ENCODE measurements at regions not wholly inside any gene's neighbourhood (a gene's known extent, or its start where the extent isn't known, plus 50 kb on each side); places are given as distances from the start of the nearest gene placed in this dataset.

- TF ChIP-seq, protein P1, sequence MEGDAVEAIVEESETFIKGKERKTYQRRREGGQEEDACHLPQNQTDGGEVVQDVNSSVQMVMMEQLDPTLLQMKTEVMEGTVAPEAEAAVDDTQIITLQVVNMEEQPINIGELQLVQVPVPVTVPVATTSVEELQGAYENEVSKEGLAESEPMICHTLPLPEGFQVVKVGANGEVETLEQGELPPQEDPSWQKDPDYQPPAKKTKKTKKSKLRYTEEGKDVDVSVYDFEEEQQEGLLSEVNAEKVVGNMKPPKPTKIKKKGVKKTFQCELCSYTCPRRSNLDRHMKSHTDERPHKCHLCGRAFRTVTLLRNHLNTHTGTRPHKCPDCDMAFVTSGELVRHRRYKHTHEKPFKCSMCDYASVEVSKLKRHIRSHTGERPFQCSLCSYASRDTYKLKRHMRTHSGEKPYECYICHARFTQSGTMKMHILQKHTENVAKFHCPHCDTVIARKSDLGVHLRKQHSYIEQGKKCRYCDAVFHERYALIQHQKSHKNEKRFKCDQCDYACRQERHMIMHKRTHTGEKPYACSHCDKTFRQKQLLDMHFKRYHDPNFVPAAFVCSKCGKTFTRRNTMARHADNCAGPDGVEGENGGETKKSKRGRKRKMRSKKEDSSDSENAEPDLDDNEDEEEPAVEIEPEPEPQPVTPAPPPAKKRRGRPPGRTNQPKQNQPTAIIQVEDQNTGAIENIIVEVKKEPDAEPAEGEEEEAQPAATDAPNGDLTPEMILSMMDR (IDR thresholded peaks at IDR 0.05), result no peak
- no peak for TF ChIP-seq POLR2A (IDR thresholded peaks at IDR 0.05)
- no peak for TF ChIP-seq POLR2AphosphoS5 (IDR thresholded peaks at IDR 0.05; ENCODE audit: insufficient read depth in 1 of 2, low read depth in 1 of 2)
Observed at GRCh38 chr16:74168445-74168844, 128.2 kb upstream of the PSMD7 start.

All from vagina (tissue), 2 donors.